HG03060 (cell line): ENCODE measurements at regions not wholly inside any gene's neighbourhood (a gene's known extent, or its start where the extent isn't known, plus 50 kb on each side); places are given as distances from the start of the nearest gene placed in this dataset.

Experiments
- ATAC-seq: cut with Tn5 transposase; IDR thresholded peaks from one replicate; pipeline ENCODE4 v1.9.1; 2021; ENCODE audit warnings: low read depth, moderate number of reproducible peaks; ENCODE audit not compliant: unreplicated experiment

DNA sequence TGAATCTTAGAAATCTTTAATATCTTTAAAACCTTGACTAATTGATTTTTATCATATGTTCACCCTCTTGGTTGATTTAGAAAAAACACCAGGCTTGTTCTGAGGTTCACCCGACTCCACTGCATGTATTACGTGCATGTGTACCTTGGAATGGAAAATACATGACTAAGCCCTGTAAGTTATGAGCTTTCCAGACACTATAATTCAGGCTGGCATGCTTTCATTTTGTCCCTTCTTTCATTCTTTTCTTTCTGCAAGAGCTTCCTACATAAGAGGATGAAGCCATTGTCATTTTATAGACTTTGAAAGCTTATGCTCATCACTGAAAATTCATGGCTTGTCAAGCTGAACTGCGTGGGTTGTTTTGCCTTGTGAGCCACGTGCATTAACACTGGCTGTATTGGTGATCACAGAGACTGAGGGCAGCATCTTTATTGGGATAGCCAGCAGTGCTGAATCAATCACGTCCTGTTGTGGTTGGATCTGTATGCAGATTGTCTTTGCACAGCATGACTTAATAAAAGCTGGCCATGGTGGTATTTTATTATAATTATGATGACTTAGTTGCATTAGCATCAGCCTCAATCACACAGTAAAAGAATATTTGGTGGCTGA, 141.9 kb downstream of the SLIT2 start:
- no peak for ATAC-seq

DNA sequence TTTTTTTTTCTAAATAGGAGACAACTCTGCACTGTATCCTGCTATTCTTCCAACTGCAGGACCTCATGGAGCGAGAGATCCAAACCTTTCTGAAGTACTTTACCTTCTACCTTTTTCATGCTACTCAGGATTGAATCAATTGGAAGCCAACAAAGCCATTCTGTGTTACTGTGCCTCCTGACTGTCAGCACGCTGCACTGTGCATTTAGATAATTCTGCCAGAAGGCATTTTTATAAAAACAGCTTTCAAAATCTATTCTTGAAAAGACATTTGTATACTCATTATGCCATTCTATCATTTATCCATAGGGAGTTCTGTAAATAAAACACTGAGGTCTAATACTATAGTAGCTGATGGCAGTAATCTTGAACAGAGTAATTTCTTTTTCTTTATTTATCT, 142.8 kb downstream of the SLIT2 start:
- no peak for ATAC-seq

DNA sequence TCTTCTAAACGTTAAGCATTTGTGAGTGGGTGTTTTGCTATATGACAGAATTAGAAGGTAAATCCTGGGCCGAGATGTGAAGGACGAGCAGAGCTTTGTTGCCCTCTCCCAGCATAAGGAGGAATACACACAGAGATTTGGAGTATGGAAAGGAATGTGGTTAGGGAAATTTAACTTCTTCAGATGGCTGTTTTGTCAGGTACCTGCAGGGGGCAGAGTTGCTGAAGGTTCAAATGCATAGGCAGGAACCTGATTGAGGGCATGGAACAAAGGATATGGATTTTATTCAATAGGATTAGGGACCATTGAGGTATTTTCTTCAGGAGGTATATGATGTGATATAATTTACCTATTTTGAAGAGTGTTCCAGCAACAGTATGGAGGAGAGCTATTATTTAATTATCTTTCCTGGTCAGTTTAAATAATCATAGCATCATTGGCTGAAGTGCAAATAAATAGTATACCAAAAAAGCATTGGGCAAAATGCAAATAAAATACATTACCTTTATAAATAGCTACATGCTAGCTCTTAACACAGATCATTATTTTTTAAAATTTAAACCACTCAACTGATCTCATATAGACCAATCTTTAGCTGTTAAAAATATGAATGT, 143.6 kb downstream of the SLIT2 start:
- ATAC-seq, result peak; percentile 46

DNA sequence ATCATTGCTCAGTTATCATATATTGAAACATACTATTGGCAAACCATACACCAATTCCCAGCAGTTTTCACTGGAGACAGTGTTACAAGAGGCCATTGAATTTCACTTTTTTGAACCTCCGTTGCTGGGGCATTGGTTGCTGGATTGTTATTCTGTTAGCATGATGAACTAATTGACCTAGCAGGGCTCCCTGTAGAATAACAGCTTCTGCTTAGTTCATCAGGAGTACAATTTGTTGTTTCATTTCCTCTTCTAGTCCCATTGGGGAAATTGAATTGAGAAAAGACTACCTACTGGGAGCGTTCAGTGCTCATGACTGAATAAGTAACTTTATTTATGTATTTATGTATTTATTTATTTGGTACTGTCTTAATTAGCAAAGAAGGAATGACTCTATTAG, 151.6 kb downstream of the SLIT2 start:
- no peak for ATAC-seq

DNA sequence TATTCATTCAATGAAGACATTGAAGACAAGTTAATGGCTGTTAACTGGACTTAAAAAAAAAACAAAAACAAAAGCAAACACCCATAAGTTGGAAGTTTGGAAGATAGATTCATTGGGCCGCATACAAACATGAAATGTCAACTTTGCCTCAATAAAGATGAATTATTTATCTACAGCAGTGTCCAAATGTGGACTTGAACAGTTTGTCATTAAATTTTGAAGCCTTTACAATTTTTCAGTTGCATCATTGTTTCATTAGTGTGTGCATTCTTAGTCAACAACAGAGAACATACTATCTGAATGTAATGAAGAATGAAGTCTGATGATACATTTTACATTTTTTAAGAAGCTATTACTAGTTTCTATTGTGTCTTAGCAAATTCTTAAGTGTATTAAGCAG, 152.1 kb downstream of the SLIT2 start:
- ATAC-seq, result no peak

DNA sequence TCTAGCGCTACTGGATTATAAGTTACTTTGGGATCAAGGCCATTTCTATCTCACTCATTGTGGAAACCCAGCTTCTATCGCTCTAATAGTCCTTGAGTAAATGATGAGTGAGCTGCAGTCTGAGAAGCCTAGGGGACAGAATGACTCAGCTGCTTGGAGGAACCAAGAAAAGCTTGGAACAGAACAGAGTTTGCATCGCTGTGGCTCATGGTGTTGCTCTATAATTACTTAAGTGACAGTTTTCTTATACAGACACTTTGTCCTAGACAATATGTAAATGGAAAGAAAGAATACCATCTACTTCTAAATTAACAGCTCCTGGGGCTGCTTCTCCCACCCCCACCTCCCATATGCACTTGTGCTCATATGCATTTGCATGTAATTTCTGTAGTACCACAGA, 156.9 kb downstream of the SLIT2 start:
- no peak for ATAC-seq

DNA sequence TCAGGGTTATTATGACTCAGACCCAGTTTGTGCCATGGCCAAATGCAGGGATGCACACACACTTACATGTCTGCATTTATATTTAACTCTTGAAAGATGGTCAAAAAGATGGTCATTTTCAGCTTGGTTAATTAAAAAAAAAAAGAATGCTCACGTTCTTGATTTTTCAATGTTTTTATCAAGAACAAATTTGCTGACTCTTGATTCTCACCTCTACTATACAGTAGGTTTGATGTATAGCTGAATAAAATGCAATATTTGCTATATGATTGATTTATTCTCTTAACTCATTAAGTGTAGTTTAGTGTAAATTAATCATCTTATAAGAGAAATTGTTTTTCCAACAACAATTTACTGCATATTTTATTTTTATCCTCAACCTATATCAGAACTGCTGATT, 160.4 kb downstream of the SLIT2 start:
- no peak for ATAC-seq

DNA sequence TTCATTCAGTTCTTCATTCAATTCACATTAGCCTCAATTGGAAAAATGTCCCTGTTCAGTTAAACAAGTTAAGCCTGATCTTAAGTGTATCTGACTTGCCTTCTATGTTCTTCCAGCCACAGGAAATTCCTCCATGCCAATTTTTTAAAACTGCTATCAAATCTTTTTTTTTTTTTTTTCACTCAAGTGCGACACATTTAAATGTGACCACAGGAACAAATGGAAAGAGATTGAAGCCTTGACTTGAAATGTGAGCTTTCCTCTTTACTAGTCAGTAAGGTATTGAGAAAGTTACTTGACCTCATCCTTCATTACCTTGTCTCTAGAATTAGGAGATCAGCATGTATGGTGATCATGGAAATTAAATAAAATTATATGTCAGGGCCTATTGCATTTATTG, 165.1 kb downstream of the SLIT2 start:
- no peak for ATAC-seq

DNA sequence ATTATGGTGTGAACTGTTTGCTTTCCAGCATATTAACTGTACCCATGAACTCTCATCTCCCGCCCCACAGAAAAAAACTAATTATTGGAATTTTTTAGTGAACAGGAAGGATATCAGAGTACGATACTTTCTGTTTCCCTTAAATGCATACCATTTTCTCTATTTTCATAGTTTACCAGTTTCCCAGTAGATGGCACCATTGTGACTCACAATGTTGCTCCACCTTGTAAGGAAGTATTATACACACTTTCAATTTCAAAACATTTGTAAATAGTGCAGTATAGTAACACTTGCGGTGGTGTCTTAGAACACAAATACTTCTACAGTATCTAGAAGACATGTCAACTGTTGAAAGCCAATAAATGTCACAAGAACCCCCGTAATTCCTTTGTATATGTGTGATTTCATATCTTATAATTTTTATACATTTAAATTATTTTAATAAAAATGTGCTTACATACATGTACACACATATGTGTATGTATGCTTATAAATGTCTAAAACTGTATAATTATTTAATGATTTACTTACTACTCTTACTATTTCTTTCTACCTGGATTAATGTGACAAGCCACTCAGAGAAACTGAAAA, 167.3 kb downstream of the SLIT2 start:
- ATAC-seq, result peak; percentile 97

DNA sequence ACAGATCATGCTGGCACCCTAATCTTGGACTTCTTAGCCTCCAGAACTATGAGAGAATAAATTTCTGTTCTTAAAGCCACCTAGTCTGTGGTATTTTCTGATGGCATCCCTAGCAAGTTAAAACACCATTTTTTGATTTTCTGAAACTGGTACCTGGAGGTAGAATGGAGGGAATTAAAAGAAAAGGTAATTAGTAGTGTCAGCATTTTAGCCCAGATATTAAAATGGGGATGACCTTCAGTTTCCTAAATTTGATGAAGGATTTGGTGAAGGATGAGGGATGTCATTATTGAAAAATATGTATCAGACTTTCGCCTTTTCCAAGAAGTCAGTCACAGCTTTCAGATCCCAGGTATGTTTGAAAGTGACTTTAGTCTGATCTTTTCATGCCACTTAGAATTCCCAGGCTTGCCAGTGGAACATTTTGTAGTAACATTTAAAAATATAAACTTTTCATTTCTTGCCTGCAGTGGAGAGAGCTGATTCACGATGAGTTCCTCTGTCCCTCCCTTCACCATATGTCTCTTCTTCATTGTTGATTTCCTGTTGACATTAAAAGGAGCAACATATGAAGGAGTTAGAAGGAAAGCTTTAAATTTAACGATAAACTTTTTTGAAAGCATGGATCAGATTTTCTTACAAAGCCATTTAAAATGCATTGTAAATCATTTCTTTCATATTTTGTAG, 169.4 kb downstream of the SLIT2 start:
- ATAC-seq, result no peak

DNA sequence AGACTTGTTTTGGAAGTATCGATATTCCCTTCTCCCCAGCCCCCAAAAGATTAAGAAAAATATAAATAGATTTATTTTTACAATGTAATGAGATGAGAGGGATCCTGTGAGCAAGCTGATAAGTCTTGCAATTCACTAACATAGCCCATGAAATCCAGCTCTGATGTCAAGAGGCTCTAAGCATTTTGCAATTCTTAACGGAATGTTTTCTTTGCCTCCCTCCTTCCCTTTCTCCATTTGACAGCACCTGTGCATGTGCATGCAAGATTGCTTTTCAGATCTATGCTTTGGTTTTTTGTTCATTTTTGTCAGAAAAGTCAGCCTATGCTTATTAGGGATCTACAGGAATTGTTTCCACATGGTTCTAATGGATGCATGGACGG, 169.9 kb downstream of the SLIT2 start:
- ATAC-seq, result no peak

DNA sequence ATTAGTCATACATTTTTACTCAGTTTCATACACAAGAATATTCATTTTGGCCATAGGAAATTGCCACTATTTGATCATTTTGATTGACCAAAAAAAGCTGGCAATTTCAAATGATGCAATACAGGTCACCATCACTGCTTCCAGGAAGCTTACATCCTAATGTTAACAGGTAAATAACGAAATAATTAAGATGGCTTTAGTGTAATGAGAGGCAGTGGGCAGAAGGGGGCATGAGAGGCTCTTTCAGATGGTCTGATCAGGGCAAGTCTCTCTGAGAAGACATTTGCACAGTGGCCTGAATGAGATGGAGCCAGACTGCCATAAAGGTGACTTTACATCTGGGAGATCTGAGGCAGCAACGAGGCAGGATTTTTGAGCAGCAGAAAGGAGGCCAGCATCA, 170.7 kb downstream of the SLIT2 start:
- ATAC-seq, result peak; percentile 54

DNA sequence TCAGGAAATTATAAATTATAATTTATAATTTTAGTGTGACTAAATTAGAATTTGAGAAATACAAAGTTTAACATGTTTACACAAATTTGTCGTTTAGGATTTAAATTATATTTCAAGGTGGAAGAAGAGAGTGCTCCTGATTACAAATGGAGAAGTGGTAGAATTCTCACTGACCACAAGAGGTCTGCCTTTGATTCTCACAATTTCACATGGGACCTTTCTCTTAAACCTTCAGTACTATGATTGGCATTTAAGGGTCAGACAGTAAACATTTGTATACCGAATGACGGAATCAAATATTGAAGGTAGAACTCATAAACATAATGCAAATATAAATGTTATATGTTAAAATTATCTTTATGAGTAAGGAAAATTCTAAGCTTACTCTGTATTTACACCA, 171.7 kb downstream of the SLIT2 start:
- ATAC-seq, result no peak

DNA sequence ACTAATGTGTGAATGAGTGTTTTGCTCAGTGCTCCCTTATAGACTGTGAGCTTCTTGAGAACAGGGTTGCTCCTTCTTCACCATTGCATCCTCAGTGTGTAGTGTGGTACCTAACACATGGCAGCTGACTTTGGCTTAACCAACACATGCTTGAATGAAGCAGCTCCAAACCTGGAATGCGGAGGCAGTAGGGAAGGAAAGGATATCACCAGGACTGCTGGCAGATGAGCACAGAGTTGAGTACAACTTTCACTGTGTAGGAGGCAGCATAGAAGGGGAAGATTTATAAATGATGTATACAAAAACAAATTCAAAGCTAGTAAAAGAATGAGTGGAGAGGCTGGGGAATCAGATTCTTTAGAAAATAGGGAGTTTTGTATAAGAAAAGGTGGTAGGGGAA, 174.3 kb downstream of the SLIT2 start:
- ATAC-seq, result no peak

DNA sequence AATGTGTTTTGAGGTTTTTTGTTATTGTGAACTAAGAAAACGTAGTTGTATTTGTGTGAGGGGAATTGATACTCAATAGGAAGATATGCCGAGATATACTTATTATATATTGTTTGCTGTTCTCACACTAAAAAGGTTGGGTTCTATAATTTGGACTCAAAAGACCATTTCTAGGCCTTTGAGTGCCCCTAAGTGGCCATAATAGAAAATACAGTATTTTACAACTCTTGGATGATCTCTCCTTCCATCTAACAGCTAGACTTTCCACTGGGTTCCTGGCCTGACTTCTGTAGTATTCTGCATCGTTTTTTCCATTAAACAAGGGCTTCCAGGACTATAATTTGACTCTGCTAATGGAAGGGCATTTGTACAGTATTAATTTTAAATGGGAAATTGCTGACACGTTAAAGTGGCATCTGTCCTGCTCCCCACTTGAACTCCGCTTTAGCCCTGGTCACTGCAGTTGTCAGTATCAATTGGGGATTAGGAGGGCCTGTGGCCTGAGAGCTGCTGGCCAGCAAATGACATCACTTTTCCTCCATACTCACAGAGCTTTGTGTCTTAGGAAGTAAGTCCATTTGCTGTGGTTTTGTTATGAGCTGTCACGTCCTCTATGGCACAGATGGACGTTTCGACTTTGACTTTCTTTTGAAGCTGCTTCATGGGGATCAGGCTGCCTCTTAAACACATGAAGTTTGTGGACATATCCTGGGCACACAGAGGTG, 176.9 kb downstream of the SLIT2 start:
- ATAC-seq, result no peak

DNA sequence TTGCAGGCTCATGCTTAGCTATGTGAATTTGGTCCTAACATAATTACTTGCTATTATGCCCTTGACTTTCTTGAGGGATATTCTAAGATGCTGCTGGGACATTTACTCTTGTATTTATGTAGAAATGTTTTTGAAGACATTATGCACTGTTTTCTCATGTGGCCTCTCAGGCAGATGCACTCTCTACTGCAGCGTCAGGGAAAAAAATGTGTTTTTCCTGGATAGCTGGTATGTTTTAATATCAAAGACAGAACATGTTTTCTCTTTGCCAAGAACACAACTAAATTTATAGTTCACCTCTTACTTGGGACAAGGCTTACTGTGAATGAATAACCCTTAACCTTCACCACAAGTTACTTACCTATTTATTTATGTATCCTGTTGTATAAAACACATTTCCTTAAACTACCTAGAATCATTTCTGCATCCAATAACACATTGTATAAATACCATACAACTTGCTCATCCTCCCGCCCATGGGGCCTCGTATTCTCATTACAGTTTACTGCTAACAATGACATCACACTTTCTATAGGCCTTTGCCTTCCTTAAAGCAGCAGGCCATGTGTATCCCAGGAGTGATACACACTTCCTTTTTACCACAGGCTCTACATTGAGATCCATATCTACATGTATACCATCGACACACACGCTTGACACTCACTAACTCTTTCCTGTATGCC, 178.7 kb downstream of the SLIT2 start:
- no peak for ATAC-seq

DNA sequence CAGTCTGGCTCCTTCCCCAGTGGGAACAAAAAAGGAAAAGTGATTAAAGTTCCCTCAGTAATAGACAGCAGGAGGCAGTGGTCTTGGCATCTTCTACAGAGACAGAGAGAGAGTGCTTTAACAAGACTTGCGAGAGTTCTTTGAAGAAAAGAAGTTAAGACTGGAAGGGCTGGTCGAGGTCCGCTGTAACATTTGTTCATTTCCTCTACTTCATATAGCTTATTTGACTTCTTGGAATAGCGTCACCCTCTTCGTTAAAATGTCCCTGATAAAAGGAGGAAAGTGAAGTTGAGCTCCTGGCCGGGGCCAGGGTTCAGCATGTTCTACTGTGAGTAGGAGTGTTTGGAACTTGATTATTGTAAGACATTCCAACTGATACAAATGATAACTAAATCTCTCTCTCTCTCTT, 179.8 kb downstream of the SLIT2 start:
- ATAC-seq, result no peak

DNA sequence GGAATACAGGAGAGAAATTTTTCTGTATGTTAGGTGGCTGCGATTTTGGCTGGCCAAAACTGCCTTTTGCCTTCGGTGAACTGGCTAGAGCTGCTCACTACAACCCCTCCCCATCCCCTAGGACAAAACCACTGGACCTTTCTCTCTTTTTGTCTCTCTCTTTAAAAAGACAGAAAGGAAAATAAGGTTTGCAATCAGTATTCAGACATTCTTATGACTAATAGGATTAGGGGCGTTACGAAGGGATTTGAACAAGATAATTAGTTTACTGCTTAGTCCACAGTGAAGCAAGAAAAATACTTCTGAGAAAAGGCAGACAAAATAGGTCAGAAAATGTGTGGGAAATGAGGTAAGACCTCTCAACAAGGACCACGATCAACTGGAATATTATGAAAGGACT, 180.4 kb downstream of the SLIT2 start:
- no peak for ATAC-seq

DNA sequence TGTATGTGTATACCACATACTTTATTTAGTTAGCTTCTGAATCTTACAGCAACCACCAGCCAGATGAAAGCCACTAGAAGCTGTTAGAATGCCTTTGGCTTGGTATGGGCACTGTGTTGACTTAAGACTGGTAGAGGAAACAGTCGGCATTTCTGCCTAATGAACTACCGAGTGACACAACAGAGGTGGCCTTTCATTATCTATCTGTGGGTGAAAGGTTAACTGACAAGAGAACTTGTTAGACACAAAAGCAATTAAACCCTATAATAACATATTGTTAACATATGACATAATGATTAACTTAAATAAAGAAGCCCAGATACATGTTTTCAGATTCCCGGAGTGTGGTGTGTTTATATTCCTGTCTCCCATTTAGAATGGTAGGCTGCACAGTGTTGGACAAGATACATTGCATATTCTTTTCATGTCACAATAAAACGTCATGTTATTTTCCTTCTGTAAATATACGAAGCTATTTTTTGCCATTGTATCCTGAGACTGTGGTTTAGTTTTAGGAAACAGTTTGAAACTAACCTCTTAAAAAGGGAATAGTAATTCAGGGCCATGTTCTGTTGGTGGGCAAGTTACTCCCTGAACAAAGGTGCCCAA, 181.5 kb downstream of the SLIT2 start:
- no peak for ATAC-seq

DNA sequence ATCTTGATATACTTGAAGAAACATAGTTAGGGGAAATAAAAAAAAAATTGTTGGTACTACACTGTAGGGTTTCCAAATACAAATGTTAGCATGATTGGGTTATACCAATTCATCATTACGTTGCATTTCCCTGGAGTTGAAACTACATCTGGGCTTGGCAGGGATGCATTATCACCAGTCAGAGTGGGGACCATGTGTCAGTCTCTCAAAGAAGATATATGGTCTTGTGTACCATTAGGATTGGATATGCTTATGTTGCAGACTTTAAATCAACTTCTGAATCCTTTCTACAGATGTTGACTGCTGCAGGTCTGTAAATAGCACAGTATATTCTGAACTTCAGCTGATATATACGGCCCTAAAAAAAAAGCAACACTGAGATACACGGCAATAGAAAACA, 188.5 kb downstream of the SLIT2 start:
- ATAC-seq, result no peak
